PFSK-1 (cell line): ENCODE measurements at regions not wholly inside any gene's neighbourhood (a gene's known extent, or its start where the extent isn't known, plus 50 kb on each side); places are given as distances from the start of the nearest gene placed in this dataset.

Source experiments
- POLR2AphosphoS5 ChIP-seq: IDR thresholded peaks from 2 replicates; pipeline ENCODE4 v1.6.1; 2012; ENCODE audit warnings: low read depth, mild to moderate bottlenecking, control low read depth, low read length, moderate library complexity
- REST ChIP-seq, 2 experiments: IDR thresholded peaks; 2 replicates each; pipeline versions ENCODE4 v1.6.1 to v1.8.0; 2011 to 2012; ENCODE audit warnings: low read depth in 2 of 2, low read length in 2 of 2, control low read depth in 1 of 2, inconsistent platforms in 1 of 2, mild to moderate bottlenecking in 1 of 2, moderate library complexity in 1 of 2; ENCODE audit not compliant: insufficient read depth in 1 of 2
- TAF1 ChIP-seq: IDR thresholded peaks from 2 replicates; pipeline ENCODE4 v1.6.1; 2012; ENCODE audit warnings: low read length, control low read depth, borderline replicate concordance; ENCODE audit not compliant: insufficient read depth

GRCh38 chr20:16179919-16180318 is 393.3 kb downstream of the KIF16B start:
- TF ChIP-seq REST (IDR thresholded peaks at IDR 0.05; ENCODE audit: insufficient read depth in 1 of 2, low read depth in 2 of 2, low read length in 2 of 2), result no peak
- no peak for TF ChIP-seq POLR2AphosphoS5
- no peak for TF ChIP-seq TAF1
